ENCODE measurements at regions not wholly inside any gene's neighbourhood (a gene's known extent, or its start where the extent isn't known, plus 50 kb on each side); places are given as distances from the start of the nearest gene placed in this dataset.

DNA sequence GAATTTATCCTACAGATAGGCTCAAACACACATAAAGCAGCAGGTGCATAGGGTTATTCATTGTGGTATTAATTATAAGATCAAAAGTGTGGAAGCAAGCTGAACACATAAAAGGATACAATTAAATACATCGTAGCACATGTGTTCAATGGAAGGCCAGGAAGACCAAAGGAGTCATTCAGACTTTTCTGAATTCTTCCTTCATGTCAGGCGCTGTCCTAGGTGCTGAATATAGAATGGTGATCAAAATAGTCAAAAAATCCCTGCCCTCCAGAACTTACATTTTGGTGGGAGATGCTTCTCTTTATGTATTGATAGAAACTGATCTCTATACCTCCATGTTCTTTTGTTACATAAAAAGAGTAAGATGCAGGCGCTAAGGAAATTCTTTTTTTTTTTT lies 439.0 kb upstream of the ASIC2 start:
- CTCF ChIA-PET: no interaction called here
- POLR2A ChIA-PET (ENCODE audit: low non-redundant PET): no interaction called here
- peak; percentile 33 for DNase-seq (ENCODE audit: low spot score)
- H3K27ac ChIP-seq: no peak overlapping the region
- no peak for TF ChIP-seq CTCF (conservative IDR thresholded peaks at IDR 0.05; ENCODE audit: low read depth)

GRCh38 chr17:33739714-33740113 lies 446.6 kb upstream of the ASIC2 start:
- ChIA-PET POLR2A (ENCODE audit: low non-redundant PET) (no interaction called here), CTCF (interaction anchor here (2.0 kb wide), 1 partner anchor 11 kb away, joined by 7 read pairs; no protein-coding TSS in a partner anchor)
- no peak for DNase-seq (ENCODE audit: low spot score)
- no peak for TF ChIP-seq CTCF (conservative IDR thresholded peaks at IDR 0.05; ENCODE audit: low read depth)
- H3K27ac ChIP-seq: no peak overlapping the region

DNA sequence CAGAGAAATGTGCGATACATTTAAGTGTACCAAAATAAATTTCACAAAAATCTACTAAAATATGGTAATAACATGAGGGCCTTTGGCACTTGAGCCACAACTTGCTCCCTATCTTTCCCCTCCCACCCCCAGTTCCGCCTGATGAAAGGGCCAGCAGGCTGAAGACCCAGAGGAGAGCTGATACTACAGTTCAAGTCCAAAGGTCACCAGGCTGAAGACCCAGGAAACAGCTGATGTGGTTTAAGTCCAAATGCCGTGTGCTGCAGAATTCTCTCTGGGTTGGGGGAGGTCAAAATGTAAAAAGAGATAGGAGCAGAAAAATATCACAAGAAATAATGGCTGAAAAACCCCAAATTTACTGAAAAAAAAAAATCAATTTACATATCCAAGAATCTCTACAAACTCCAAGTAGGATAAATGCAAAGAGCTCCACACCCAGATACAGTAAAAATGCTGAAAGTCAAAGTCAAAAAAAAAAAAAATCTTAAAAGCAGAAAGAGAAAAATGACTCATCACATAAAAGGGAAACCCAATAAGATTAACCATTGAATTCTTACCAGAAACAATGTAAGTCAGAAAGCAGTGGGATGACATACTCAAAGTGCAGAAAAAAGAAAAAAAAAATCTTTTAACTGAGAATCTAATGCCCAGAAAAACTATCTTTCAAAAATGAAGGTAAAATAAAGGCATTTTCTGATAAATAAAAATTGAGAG lies 452.1 kb upstream of the ASIC2 start:
- H3K27ac ChIP-seq: no peak overlapping the region
- no peak for DNase-seq (ENCODE audit: low spot score)
- POLR2A ChIA-PET (ENCODE audit: low non-redundant PET): no interaction called here
- CTCF ChIA-PET: interaction anchor here (0.6 to 0.7 kb wide), 3 partner anchors 385 to 605 kb away, joined by 3 to 5 read pairs (median 3); no protein-coding TSS in a partner anchor
- no peak for TF ChIP-seq CTCF (conservative IDR thresholded peaks at IDR 0.05; ENCODE audit: low read depth)

- H3K27ac ChIP-seq: no peak overlapping the region
- ChIA-PET CTCF (interaction anchor here (0.6 kb wide), 1 partner anchor 476 kb away, joined by 4 read pairs; no protein-coding TSS in a partner anchor), POLR2A (ENCODE audit: low non-redundant PET) (no interaction called here)
- TF ChIP-seq CTCF (conservative IDR thresholded peaks at IDR 0.05; ENCODE audit: low read depth): no peak
- no peak for DNase-seq (ENCODE audit: low spot score)
These were observed 456.1 kb upstream of the ASIC2 start for GRCh38 chr17:33749171-33749570.

GRCh38 chr17:33750943-33751701 lies 458.0 kb upstream of the ASIC2 start:
- POLR2A ChIA-PET (ENCODE audit: low non-redundant PET): no interaction called here
- CTCF ChIA-PET: interaction anchor here (0.5 to 1.4 kb wide), 15 partner anchors 10 to 1520 kb away, joined by 3 to 7 read pairs (median 3); no protein-coding TSS in a partner anchor
- peak; percentile 42 for DNase-seq (ENCODE audit: low spot score)

More at GRCh38 chr17:33750943-33751701, 458.0 kb upstream of the ASIC2 start:
- no peak overlapping the region for H3K27ac ChIP-seq
- peak; percentile 95 for TF ChIP-seq CTCF (conservative IDR thresholded peaks at IDR 0.05; ENCODE audit: low read depth)
